ENCODE measurements at regions not wholly inside any gene's neighbourhood (a gene's known extent, or its start where the extent isn't known, plus 50 kb on each side); places are given as distances from the start of the nearest gene placed in this dataset.

GRCh38 chr7:69110450-69111050 is 487.7 kb upstream of the AUTS2 start:
- Histone ChIP-seq H2BK15ac (ENCODE audit: low read depth, low read length) (no peak overlapping the region), H3K4me3 (ENCODE audit: insufficient read depth, low read depth, low read length) (no peak overlapping the region), H2BK120ac (ENCODE audit: low read depth, low read length) (no peak overlapping the region), H3K9me1 (ENCODE audit: insufficient read depth, low read length) (no peaks in the 10 kb centered on the region), H3K79me1 (ENCODE audit: low read depth in 1 of 2, low read length in 2 of 2) (no peaks in the 10 kb centered on the region), H2BK20ac (ENCODE audit: low read depth, low read length) (no peak overlapping the region), H3K23ac (ENCODE audit: low read depth, low read length) (no peak overlapping the region), H3K27ac (ENCODE audit: insufficient read depth, low read length) (no peak overlapping the region), H3K4me1 (ENCODE audit: control insufficient read depth, insufficient read depth, low read length) (no peaks in the 10 kb centered on the region), H3K4ac (ENCODE audit: low read depth, low read length) (no peak overlapping the region), H4K91ac (ENCODE audit: insufficient read depth, low read depth, low read length) (no peak overlapping the region), H2BK5ac (ENCODE audit: low read depth, low read length, poor library complexity, severe bottlenecking) (no peak overlapping the region), H2AK5ac (ENCODE audit: low read depth, low read length) (no peak overlapping the region), H4K8ac (ENCODE audit: low read depth in 2 of 2, low read length in 2 of 2) (no peak overlapping the region), H3K4me2 (ENCODE audit: low read depth, low read length) (no peak overlapping the region), H3K36me3 (ENCODE audit: control insufficient read depth, insufficient read depth, low read length) (no peaks in the 10 kb centered on the region), H4K5ac (ENCODE audit: low read depth, low read length) (no peak overlapping the region), H4K20me1 (ENCODE audit: insufficient read depth, low read length) (no peaks in the 10 kb centered on the region), H2AFZ (replicated peaks; ENCODE audit: low read length, poor library complexity) (no peak overlapping the region), H3K56ac (ENCODE audit: extremely low read depth, insufficient read depth, low read length) (no peak overlapping the region), H3K9me3 (ENCODE audit: control insufficient read depth, insufficient read depth, low read length) (peaks cover 21% of the 10 kb centered on the region), H2AK9ac (replicated peaks; ENCODE audit: low read depth, low read length, poor library complexity) (no peak overlapping the region), H3K14ac (replicated peaks; ENCODE audit: low read depth, low read length) (no peak overlapping the region), H3K27me3 (ENCODE audit: control insufficient read depth, insufficient read depth, low read length) (no peaks in the 10 kb centered on the region), H3K9ac (ENCODE audit: low read depth, low read length) (no peak overlapping the region), H3K18ac (ENCODE audit: low read depth, low read length) (no peak overlapping the region)
- no TSS peak for BruUV-seq (replicated peaks)
- ChIA-PET CTCF (no interaction called here), POLR2A (ENCODE audit: unreplicated experiment) (no interaction called here)
- intact Hi-C loops (cut with micrococcal nuclease): no loop called here
- in situ Hi-C loops (cut with MboI; ENCODE audit: low sequenced_read_pairs): no loop called here
- dilution Hi-C loops (cut with HindIII; ENCODE audit: low sequenced_read_pairs, unreplicated experiment): no loop called here
- DNase-seq (no peak), ATAC-seq (ENCODE audit: low read depth) (no peak)
- TF ChIP-seq NFE2L2 (IDR thresholded peaks at IDR 0.05; ENCODE audit: low read depth, low read length): no peak
- no peak for TF ChIP-seq RFX5 (IDR thresholded peaks at IDR 0.05; ENCODE audit: low read depth, low read length)
- TF ChIP-seq BHLHE40 (IDR thresholded peaks at IDR 0.05; ENCODE audit: low read depth, low read length): no peak
- TF ChIP-seq POLR2A (IDR thresholded peaks at IDR 0.05; ENCODE audit: low read depth, low read length): no peak
- TF ChIP-seq MXI1 (IDR thresholded peaks at IDR 0.05; ENCODE audit: borderline replicate concordance, low read depth, low read length): no peak
- no peak for TF ChIP-seq USF2 (IDR thresholded peaks at IDR 0.05; ENCODE audit: low read depth, low read length)
- no peak for TF ChIP-seq MAZ (IDR thresholded peaks at IDR 0.05; ENCODE audit: borderline replicate concordance, low read depth, low read length)
- no peak for TF ChIP-seq CHD1 (IDR thresholded peaks at IDR 0.05; ENCODE audit: low read depth, low read length)
- TF ChIP-seq MAFK (IDR thresholded peaks at IDR 0.05; ENCODE audit: low read depth, low read length): no peak
- no peak for TF ChIP-seq CEBPB (IDR thresholded peaks at IDR 0.05; ENCODE audit: low read depth, low read length)
- TF ChIP-seq RAD21 (IDR thresholded peaks at IDR 0.05; ENCODE audit: low read length): no peak
- no peak for TF ChIP-seq SMC3 (IDR thresholded peaks at IDR 0.05; ENCODE audit: low read depth, low read length)
- WGBS, 2 experiments (ENCODE audit: extremely low coverage in 2 of 2, insufficient read length in 1 of 2): 60% methylated on average over 1 of the region's 10 CpGs; no CpG with 5 or more reads in 1 of the 2 experiments

All from IMR-90 (cell line).